ENCODE measurements at regions not wholly inside any gene's neighbourhood (a gene's known extent, or its start where the extent isn't known, plus 50 kb on each side); places are given as distances from the start of the nearest gene placed in this dataset.

GRCh38 chr15:79516646-79517045 is 84.5 kb downstream of the MINAR1 start:
- H3K27ac ChIP-seq, result no peak overlapping the region
- no peak for DNase-seq
- H3K4me3 ChIP-seq (ENCODE audit: low read depth, low read length), result no peak overlapping the region
- TF ChIP-seq CTCF (IDR thresholded peaks at IDR 0.05; ENCODE audit: low read depth, low read length), result no peak
- no peaks in the 10 kb centered on the region for H3K9me3 ChIP-seq (ENCODE audit: severe bottlenecking)
- no peaks in the 10 kb centered on the region for H3K27me3 ChIP-seq (ENCODE audit: insufficient read depth, low read depth, severe bottlenecking)
- no peaks in the 10 kb centered on the region for H3K36me3 ChIP-seq

- Histone ChIP-seq H3K36me3 (no peaks in the 10 kb centered on the region), H3K27ac (no peak overlapping the region), H3K4me3 (ENCODE audit: low read depth, low read length) (no peak overlapping the region), H3K27me3 (ENCODE audit: insufficient read depth, low read depth, severe bottlenecking) (no peaks in the 10 kb centered on the region), H3K9me3 (ENCODE audit: severe bottlenecking) (no peaks in the 10 kb centered on the region)
- no peak for DNase-seq
- TF ChIP-seq CTCF (IDR thresholded peaks at IDR 0.05; ENCODE audit: low read depth, low read length), result no peak
Observed at GRCh38 chr15:79519628-79520027, 87.5 kb downstream of the MINAR1 start.

GRCh38 chr15:79520654-79521053 is 88.5 kb downstream of the MINAR1 start:
- H3K27ac ChIP-seq, result no peak overlapping the region
- H3K4me3 ChIP-seq (ENCODE audit: low read depth, low read length), result no peak overlapping the region
- TF ChIP-seq CTCF (IDR thresholded peaks at IDR 0.05; ENCODE audit: low read depth, low read length), result no peak
- H3K9me3 ChIP-seq (ENCODE audit: severe bottlenecking), result no peaks in the 10 kb centered on the region
- no peak for DNase-seq
- no peaks in the 10 kb centered on the region for H3K27me3 ChIP-seq (ENCODE audit: insufficient read depth, low read depth, severe bottlenecking)
- no peaks in the 10 kb centered on the region for H3K36me3 ChIP-seq

GRCh38 chr15:79522656-79523055 is 90.5 kb downstream of the MINAR1 start:
- TF ChIP-seq CTCF (IDR thresholded peaks at IDR 0.05; ENCODE audit: low read depth, low read length), result no peak
- H3K27ac ChIP-seq, result no peak overlapping the region

GRCh38 chr15:79523266-79523665 is 91.1 kb downstream of the MINAR1 start:
- no peak overlapping the region for H3K27ac ChIP-seq
- TF ChIP-seq CTCF (IDR thresholded peaks at IDR 0.05; ENCODE audit: low read depth, low read length), result no peak
- H3K4me3 ChIP-seq (ENCODE audit: low read depth, low read length), result no peak overlapping the region
- DNase-seq, result no peak
- H3K36me3 ChIP-seq, result no peaks in the 10 kb centered on the region
- H3K27me3 ChIP-seq (ENCODE audit: insufficient read depth, low read depth, severe bottlenecking), result no peaks in the 10 kb centered on the region
- H3K9me3 ChIP-seq (ENCODE audit: severe bottlenecking), result no peaks in the 10 kb centered on the region

More at GRCh38 chr15:79522656-79523055, 90.5 kb downstream of the MINAR1 start:
- Histone ChIP-seq H3K9me3 (ENCODE audit: severe bottlenecking) (no peaks in the 10 kb centered on the region), H3K27me3 (ENCODE audit: insufficient read depth, low read depth, severe bottlenecking) (no peaks in the 10 kb centered on the region), H3K4me3 (ENCODE audit: low read depth, low read length) (no peak overlapping the region), H3K36me3 (no peaks in the 10 kb centered on the region)
- DNase-seq, result no peak

- H3K27ac ChIP-seq, result no peak overlapping the region
- H3K4me3 ChIP-seq (ENCODE audit: low read depth, low read length), result no peak overlapping the region
- no peaks in the 10 kb centered on the region for H3K36me3 ChIP-seq
- H3K9me3 ChIP-seq (ENCODE audit: severe bottlenecking), result no peaks in the 10 kb centered on the region
- H3K27me3 ChIP-seq (ENCODE audit: insufficient read depth, low read depth, severe bottlenecking), result no peaks in the 10 kb centered on the region
- no peak for DNase-seq
- no peak for TF ChIP-seq CTCF (IDR thresholded peaks at IDR 0.05; ENCODE audit: low read depth, low read length)
Observed at GRCh38 chr15:79524531-79524930, 92.4 kb downstream of the MINAR1 start.

Measured in WERI-Rb-1 (cell line).